IPS-20b (cell line): ENCODE measurements at regions not wholly inside any gene's neighbourhood (a gene's known extent, or its start where the extent isn't known, plus 50 kb on each side); places are given as distances from the start of the nearest gene placed in this dataset.

ENCODE experiments used
- H3K27ac ChIP-seq: one replicate; pipeline ENCODE4 v1.5.1; 2013; ENCODE audit warnings: low read length
- H3K27me3 ChIP-seq: 2 replicates; pipeline ENCODE4 v1.6.1; 2013; ENCODE audit warnings: mild to moderate bottlenecking, low read length, inconsistent platforms; ENCODE audit not compliant: insufficient read depth
- H3K36me3 ChIP-seq: 2 replicates; pipeline ENCODE4 v1.6.1; 2013; ENCODE audit warnings: low read depth, mild to moderate bottlenecking, inconsistent platforms, low read length, moderate library complexity; ENCODE audit not compliant: insufficient read depth
- H3K4me1 ChIP-seq: 2 replicates; pipeline ENCODE4 v1.6.1; 2013; ENCODE audit warnings: mild to moderate bottlenecking, control low read depth, inconsistent platforms, low read length, moderate library complexity; ENCODE audit not compliant: insufficient read depth
- H3K4me3 ChIP-seq: 2 replicates; pipeline ENCODE4 v1.5.1; 2013; ENCODE audit warnings: mild to moderate bottlenecking, low read length, inconsistent platforms
- H3K9ac ChIP-seq: 2 replicates; pipeline ENCODE4 v1.6.1; 2013; ENCODE audit warnings: low read depth, mild to moderate bottlenecking, inconsistent platforms, low read length, moderate library complexity
- H3K9me3 ChIP-seq: 2 replicates; pipeline ENCODE4 v1.6.1; 2013; ENCODE audit warnings: mild to moderate bottlenecking, low read depth, low read length, inconsistent platforms; ENCODE audit not compliant: insufficient read depth

GRCh38 chr7:3094701-3095445 is 51.2 kb upstream of the CARD11 start:
- Histone ChIP-seq H3K36me3 (no peaks in the 10 kb centered on the region), H3K9me3 (no peaks in the 10 kb centered on the region), H3K4me1 (no peaks in the 10 kb centered on the region), H3K27me3 (no peaks in the 10 kb centered on the region), H3K9ac (no peak overlapping the region), H3K4me3 (no peak overlapping the region), H3K27ac (no peak overlapping the region)

GRCh38 chr7:3097734-3098133 is 54.1 kb upstream of the CARD11 start:
- H3K4me3 ChIP-seq, result no peak overlapping the region
- no peak overlapping the region for H3K9ac ChIP-seq
- no peaks in the 10 kb centered on the region; the same call in 1 of the 2 replicates for H3K4me1 ChIP-seq
- no peaks in the 10 kb centered on the region for H3K27me3 ChIP-seq
- no peak overlapping the region for H3K27ac ChIP-seq
- H3K36me3 ChIP-seq, result no peaks in the 10 kb centered on the region
- H3K9me3 ChIP-seq, result no peaks in the 10 kb centered on the region

GRCh38 chr7:3102159-3102558 is 58.5 kb upstream of the CARD11 start:
- Histone ChIP-seq H3K9me3 (no peaks in the 10 kb centered on the region), H3K4me3 (no peak overlapping the region), H3K4me1 (no peaks in the 10 kb centered on the region; the same call in 1 of the 2 replicates), H3K27ac (no peak overlapping the region), H3K9ac (no peak overlapping the region), H3K36me3 (no peaks in the 10 kb centered on the region), H3K27me3 (no peaks in the 10 kb centered on the region)

GRCh38 chr7:3103614-3104398 is 60.1 kb upstream of the CARD11 start:
- no peak overlapping the region for H3K27ac ChIP-seq

GRCh38 chr7:3105856-3106255 is 62.2 kb upstream of the CARD11 start:
- Histone ChIP-seq H3K9ac (no peak overlapping the region), H3K4me1 (no peaks in the 10 kb centered on the region; the same call in 1 of the 2 replicates), H3K27me3 (no peaks in the 10 kb centered on the region), H3K27ac (no peak overlapping the region), H3K36me3 (no peaks in the 10 kb centered on the region), H3K4me3 (no peak overlapping the region), H3K9me3 (no peaks in the 10 kb centered on the region)

More at GRCh38 chr7:3103614-3104398, 60.1 kb upstream of the CARD11 start:
- Histone ChIP-seq H3K36me3 (no peaks in the 10 kb centered on the region), H3K4me3 (no peak overlapping the region), H3K27me3 (no peaks in the 10 kb centered on the region), H3K9me3 (no peaks in the 10 kb centered on the region), H3K4me1 (no peaks in the 10 kb centered on the region; the same call in 1 of the 2 replicates), H3K9ac (no peak overlapping the region)

GRCh38 chr7:3106361-3106826 is 62.7 kb upstream of the CARD11 start:
- no peak overlapping the region for H3K27ac ChIP-seq
- no peak overlapping the region for H3K4me3 ChIP-seq
- H3K27me3 ChIP-seq, result no peaks in the 10 kb centered on the region
- H3K36me3 ChIP-seq, result no peaks in the 10 kb centered on the region
- H3K9me3 ChIP-seq, result no peaks in the 10 kb centered on the region
- H3K9ac ChIP-seq, result no peak overlapping the region
- H3K4me1 ChIP-seq, result no peaks in the 10 kb centered on the region; the same call in 1 of the 2 replicates

- Histone ChIP-seq H3K27me3 (no peaks in the 10 kb centered on the region), H3K4me1 (no peaks in the 10 kb centered on the region), H3K36me3 (no peaks in the 10 kb centered on the region), H3K4me3 (no peak overlapping the region), H3K27ac (no peak overlapping the region), H3K9me3 (no peaks in the 10 kb centered on the region), H3K9ac (no peak overlapping the region)
Observed at GRCh38 chr7:3107228-3107763, 63.6 kb upstream of the CARD11 start.

- no peaks in the 10 kb centered on the region for H3K36me3 ChIP-seq
- H3K27ac ChIP-seq, result no peak overlapping the region
- no peak overlapping the region for H3K4me3 ChIP-seq
- no peaks in the 10 kb centered on the region for H3K27me3 ChIP-seq
- no peak overlapping the region for H3K9ac ChIP-seq
- H3K4me1 ChIP-seq, result no peaks in the 10 kb centered on the region
- no peaks in the 10 kb centered on the region for H3K9me3 ChIP-seq
Observed at GRCh38 chr7:3107889-3108570, 64.4 kb upstream of the CARD11 start.

- Histone ChIP-seq H3K4me1 (no peaks in the 10 kb centered on the region), H3K36me3 (no peaks in the 10 kb centered on the region), H3K27me3 (no peaks in the 10 kb centered on the region), H3K4me3 (no peak overlapping the region), H3K9ac (no peak overlapping the region), H3K27ac (no peak overlapping the region), H3K9me3 (no peaks in the 10 kb centered on the region; the same call in 1 of the 2 replicates)
Observed at GRCh38 chr7:3109311-3109915, 65.7 kb upstream of the CARD11 start.

GRCh38 chr7:3112479-3113134 is 68.9 kb upstream of the CARD11 start:
- Histone ChIP-seq H3K4me1 (no peaks in the 10 kb centered on the region), H3K4me3 (no peak overlapping the region), H3K9me3 (no peaks in the 10 kb centered on the region; the same call in 1 of the 2 replicates), H3K36me3 (no peaks in the 10 kb centered on the region), H3K27me3 (no peaks in the 10 kb centered on the region), H3K9ac (no peak overlapping the region), H3K27ac (no peak overlapping the region)

GRCh38 chr7:3114917-3115316 is 71.2 kb upstream of the CARD11 start:
- Histone ChIP-seq H3K27ac (no peak overlapping the region), H3K27me3 (no peaks in the 10 kb centered on the region), H3K9me3 (no peaks in the 10 kb centered on the region; the same call in 1 of the 2 replicates), H3K4me1 (no peaks in the 10 kb centered on the region), H3K36me3 (no peaks in the 10 kb centered on the region), H3K9ac (no peak overlapping the region), H3K4me3 (no peak overlapping the region)
